GM12872 (cell line): ENCODE measurements at regions not wholly inside any gene's neighbourhood (a gene's known extent, or its start where the extent isn't known, plus 50 kb on each side); places are given as distances from the start of the nearest gene placed in this dataset.

Experiments used
- TF ChIP-seq, protein P1 (sequence below): IDR thresholded peaks from 3 replicates; pipeline ENCODE4 v1.5.1; 2011; ENCODE audit warnings: low read depth, mild to moderate bottlenecking, low read length, moderate library complexity; ENCODE audit not compliant: insufficient read depth

DNA sequence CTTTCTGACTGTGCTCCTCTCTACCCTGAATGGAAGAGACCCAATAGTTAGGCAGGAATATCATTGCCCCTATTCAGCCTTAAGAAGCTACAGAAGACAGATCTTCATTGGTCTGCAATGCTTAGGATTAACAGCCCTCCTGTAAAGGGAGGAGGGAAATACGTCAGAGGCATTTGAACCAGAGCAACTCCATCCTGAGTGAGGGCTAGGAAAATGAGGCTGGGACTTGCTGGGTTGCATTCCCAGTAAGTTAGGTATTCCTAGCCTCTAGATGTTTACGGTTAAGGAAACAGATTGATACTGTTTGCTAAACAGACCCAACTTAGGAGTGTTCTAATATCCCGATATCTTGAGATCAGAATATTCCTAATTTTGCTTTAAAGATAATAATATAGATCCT, 63.5 kb downstream of the PCDH18 start:
- TF ChIP-seq, protein P1, sequence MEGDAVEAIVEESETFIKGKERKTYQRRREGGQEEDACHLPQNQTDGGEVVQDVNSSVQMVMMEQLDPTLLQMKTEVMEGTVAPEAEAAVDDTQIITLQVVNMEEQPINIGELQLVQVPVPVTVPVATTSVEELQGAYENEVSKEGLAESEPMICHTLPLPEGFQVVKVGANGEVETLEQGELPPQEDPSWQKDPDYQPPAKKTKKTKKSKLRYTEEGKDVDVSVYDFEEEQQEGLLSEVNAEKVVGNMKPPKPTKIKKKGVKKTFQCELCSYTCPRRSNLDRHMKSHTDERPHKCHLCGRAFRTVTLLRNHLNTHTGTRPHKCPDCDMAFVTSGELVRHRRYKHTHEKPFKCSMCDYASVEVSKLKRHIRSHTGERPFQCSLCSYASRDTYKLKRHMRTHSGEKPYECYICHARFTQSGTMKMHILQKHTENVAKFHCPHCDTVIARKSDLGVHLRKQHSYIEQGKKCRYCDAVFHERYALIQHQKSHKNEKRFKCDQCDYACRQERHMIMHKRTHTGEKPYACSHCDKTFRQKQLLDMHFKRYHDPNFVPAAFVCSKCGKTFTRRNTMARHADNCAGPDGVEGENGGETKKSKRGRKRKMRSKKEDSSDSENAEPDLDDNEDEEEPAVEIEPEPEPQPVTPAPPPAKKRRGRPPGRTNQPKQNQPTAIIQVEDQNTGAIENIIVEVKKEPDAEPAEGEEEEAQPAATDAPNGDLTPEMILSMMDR = no peak

DNA sequence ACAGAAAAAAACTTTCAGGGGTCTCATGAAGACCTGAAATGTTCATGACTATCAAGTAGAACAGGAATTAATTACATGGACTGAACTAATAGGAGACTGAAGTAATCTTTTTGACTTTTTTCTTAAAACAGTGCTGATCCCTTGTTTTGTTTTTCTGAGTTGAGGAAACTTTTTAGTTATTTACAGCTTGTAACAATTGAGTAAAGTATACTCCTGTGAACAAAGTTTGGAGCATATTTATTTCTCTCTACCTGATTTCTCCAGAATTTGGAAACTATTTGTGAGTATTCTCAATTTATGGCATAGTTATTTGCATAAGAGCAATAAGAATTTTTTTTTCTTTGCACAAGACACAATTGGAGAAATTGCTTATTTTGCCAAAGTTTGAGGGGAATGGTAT, 64.8 kb downstream of the PCDH18 start:
- TF ChIP-seq, protein P1 = no peak

DNA sequence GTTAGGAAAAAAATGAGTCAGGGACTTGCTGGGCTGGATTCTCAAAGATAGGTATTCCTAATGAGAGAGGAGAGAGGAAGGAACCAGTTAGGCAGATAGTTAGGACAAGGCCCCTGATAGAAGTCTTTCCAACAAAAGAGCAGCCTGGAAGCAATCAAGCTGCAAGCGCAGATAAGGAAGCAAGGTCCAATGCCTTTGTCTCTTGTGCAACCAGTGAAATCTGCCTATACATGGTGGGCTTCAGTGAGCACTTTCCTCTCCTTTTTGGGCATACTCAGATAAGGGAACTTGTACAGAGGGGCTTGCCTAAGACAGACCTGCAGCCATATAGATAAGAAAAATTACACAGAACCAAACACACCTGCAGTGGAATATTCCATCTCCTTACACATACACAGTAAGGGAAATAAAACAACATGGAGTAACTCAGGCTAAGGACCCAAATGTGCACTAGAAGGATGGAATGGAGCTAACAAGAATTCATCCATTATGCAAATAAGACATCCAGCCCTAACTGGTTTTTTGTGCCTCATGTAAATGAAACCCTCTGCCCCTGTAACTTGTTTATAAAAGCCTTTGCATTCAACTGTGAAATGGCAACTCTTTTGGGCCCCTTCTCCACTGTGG, 68.8 kb downstream of the PCDH18 start:
- TF ChIP-seq, protein P1 = no peak

DNA sequence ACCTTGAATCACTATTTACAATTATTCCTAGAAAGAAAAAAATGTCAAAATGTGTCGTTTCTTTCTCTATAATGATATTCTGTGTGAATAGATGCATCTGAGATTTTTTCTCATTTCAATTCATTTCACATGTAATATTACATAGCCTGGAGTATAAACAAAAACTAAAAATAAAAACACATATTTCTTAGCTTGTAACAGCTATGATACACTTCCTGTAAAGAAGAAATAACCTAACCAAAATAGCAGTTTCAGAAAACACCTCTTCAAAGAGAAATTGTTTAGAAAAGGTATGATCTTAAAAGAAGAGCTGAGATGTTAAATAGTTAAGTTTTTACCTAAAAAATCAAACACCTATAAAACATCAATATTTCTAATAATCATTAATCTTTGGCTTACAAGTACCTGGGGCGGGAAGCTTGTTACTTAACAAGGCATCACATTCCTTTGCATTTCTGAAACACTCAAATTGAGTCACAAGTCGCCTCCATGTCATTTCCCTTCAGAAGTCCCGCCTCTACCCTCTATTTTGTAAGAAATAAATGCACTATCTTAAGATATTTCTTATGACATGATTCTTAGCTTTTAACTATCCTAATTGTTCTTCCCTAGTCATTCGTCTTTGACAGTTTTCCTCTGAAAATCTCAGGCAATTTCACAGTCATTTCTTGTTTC, 76.5 kb downstream of the PCDH18 start:
- TF ChIP-seq, protein P1 = no peak

DNA sequence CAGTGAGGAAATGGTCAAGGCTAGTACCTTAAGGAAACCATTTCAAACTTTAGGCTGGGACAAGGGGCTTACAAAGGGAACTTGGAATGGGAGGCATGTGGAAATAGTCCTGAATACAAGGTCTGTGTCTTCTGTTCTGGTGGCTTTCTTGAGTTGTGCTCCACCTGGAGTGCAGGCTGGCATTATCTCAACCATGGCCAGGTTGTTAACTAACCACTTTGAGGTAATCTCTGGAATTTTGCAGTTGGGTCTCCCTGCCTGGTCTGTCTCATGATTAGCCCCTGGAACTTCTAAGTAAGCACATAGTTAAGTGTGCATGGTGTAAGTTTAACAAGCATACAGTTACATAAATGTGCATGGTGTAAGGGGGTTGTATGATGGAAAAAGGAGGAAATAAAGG, 77.5 kb downstream of the PCDH18 start:
- TF ChIP-seq, protein P1 = no peak

DNA sequence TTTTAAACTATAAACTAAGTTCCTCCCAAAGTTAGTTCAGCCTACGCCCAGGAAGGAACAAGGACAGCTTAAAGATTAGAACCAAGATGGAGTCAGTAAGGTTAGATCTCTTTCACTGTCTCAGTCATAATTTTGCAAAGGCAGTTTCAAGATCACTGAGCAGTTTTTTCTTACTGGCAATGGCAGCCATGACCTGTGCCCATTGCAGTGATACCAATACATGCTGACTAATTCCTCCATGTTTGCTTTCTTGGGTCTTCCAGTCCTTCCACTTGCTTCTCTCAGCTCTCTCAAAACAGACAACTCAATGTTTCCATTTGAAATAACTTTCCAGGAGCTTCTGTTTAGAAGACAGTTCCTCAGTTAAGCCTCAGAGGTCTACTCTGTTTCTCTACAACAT, 79.5 kb downstream of the PCDH18 start:
- TF ChIP-seq, protein P1 = no peak

DNA sequence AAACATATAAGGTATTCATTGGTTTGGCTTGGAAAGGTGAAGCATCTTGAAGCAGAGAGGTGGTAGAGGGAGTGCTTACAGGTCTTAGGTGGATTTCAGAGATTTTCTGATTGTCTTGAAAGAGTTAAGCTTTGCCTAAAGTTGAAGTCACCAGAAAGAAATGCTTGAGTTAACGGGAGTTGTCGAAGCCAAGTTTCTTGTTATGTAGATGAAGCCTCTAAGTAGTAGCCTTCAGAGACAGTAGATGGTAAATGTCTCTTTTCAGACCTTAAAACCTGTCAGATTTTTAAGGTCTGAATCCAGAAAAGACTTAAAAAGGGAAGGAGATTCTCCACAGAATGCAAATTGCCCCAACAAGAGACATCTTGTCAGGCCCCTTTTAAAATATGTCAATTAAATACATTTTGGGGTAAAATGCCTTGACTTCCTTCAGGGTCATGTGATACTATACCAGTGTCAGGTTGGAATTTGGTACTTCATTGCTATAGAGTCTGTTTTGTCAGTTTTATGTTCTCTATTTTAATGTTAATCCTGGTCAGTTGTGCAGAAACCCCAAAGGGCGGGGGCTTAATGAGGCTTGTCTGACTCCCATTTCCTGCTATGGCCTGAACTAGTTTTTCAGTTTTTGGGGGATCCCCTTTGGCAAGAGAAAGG, 81.0 kb downstream of the PCDH18 start:
- TF ChIP-seq, protein P1 = no peak
